ENCODE measurements at regions not wholly inside any gene's neighbourhood (a gene's known extent, or its start where the extent isn't known, plus 50 kb on each side); places are given as distances from the start of the nearest gene placed in this dataset.
A peak's percentile ranks its signal among the peaks of the same experiment; 100 is the strongest.
"Not testable (repeated sequence)": the region's sequence is repeated elsewhere in the genome, so short reads cannot be mapped to it uniquely, and the experiment has no call there.

- DNase-seq, result no peak
These were observed 757.1 kb downstream of the KCNT2 start for GRCh38 chr1:195851016-195851601.

- DNase-seq, result no peak
These were observed 759.1 kb downstream of the KCNT2 start for GRCh38 chr1:195849180-195849579.

GRCh38 chr1:195847957-195848875 is 760.0 kb downstream of the KCNT2 start:
- DNase-seq, result not testable (repeated sequence)

GRCh38 chr1:195831789-195832188 is 776.5 kb downstream of the KCNT2 start:
- no peak for DNase-seq

- DNase-seq, result no peak
These were observed 779.9 kb downstream of the KCNT2 start for GRCh38 chr1:195828325-195828724.

GRCh38 chr1:195820925-195821324 is 787.3 kb downstream of the KCNT2 start:
- no peak for DNase-seq

- no peak for DNase-seq
These were observed 802.2 kb downstream of the KCNT2 start for GRCh38 chr1:195806060-195806459.

GRCh38 chr1:195804547-195804946 is 803.7 kb downstream of the KCNT2 start:
- no peak for DNase-seq

- no peak for DNase-seq
These were observed 809.2 kb downstream of the KCNT2 start for GRCh38 chr1:195799016-195799415.

GRCh38 chr1:195794225-195794624 is 814.0 kb downstream of the KCNT2 start:
- no peak for DNase-seq

- peak in 2 of 58 donors; percentile 3 to 5 for DNase-seq
These were observed 816.4 kb downstream of the KCNT2 start for GRCh38 chr1:195791796-195792195.

- DNase-seq, result no peak
These were observed 817.6 kb downstream of the KCNT2 start for GRCh38 chr1:195790514-195791168.

- DNase-seq, result peak in 2 of 58 donors; percentile 3 to 50
These were observed 818.9 kb downstream of the KCNT2 start for GRCh38 chr1:195789321-195789720.

GRCh38 chr1:195788721-195789120 is 819.5 kb downstream of the KCNT2 start:
- no peak for DNase-seq

GRCh38 chr1:195785830-195786229 is 822.4 kb downstream of the KCNT2 start:
- no peak for DNase-seq

- DNase-seq, result no peak
These were observed 834.3 kb downstream of the KCNT2 start for GRCh38 chr1:195773931-195774330.

- DNase-seq, result no peak
These were observed 838.8 kb downstream of the KCNT2 start for GRCh38 chr1:195769461-195769860.

- no peak for DNase-seq
These were observed 839.3 kb downstream of the KCNT2 start for GRCh38 chr1:195768936-195769335.

GRCh38 chr1:195768377-195768776 is 839.9 kb downstream of the KCNT2 start:
- no peak for DNase-seq

- no peak for DNase-seq
These were observed 841.5 kb downstream of the KCNT2 start for GRCh38 chr1:195766709-195767108.

- DNase-seq, result no peak
These were observed 843.1 kb downstream of the KCNT2 start for GRCh38 chr1:195765099-195765498.

GRCh38 chr1:195763907-195764374 is 844.3 kb downstream of the KCNT2 start:
- DNase-seq, result no peak
